ENCODE measurements at regions not wholly inside any gene's neighbourhood (a gene's known extent, or its start where the extent isn't known, plus 50 kb on each side); places are given as distances from the start of the nearest gene placed in this dataset.
"Not testable (repeated sequence)": the region's sequence is repeated elsewhere in the genome, so short reads cannot be mapped to it uniquely, and the experiment has no call there.

- no peak for DNase-seq (ENCODE audit: low read depth, low spot score)
- Histone ChIP-seq H3K4me3 (ENCODE audit: low read depth, low read length) (no peak overlapping the region), H3K27ac (ENCODE audit: low read depth, low read length) (no peak overlapping the region), H3K27me3 (ENCODE audit: control insufficient read depth, insufficient read depth, low read length) (no peaks in the 10 kb centered on the region), H3K9me3 (ENCODE audit: control insufficient read depth, insufficient read depth, low read length) (peaks cover 11% of the 10 kb centered on the region; the same call in 1 of the 2 replicates)
- ChIA-PET CTCF (no interaction called here), POLR2A (no interaction called here)
- no peak for TF ChIP-seq CTCF (IDR thresholded peaks at IDR 0.05; ENCODE audit: low read depth, low read length)
These were observed 1026.9 kb upstream of the FOXG1 start for GRCh38 chr14:27739657-27740156.

- DNase-seq (ENCODE audit: low read depth, low spot score): no peak
- POLR2A ChIA-PET: no interaction called here
- TF ChIP-seq CTCF (IDR thresholded peaks at IDR 0.05; ENCODE audit: low read depth, low read length): no peak
- no peak overlapping the region for H3K4me3 ChIP-seq (ENCODE audit: low read depth, low read length)
- CTCF ChIA-PET: no interaction called here
- H3K27ac ChIP-seq (ENCODE audit: low read depth, low read length): no peak overlapping the region
- no peaks in the 10 kb centered on the region for H3K27me3 ChIP-seq (ENCODE audit: control insufficient read depth, insufficient read depth, low read length)
- H3K9me3 ChIP-seq (ENCODE audit: control insufficient read depth, insufficient read depth, low read length): no peaks in the 10 kb centered on the region
These were observed 1016.5 kb upstream of the FOXG1 start for GRCh38 chr14:27750114-27750513.

- H3K27ac ChIP-seq (ENCODE audit: low read depth, low read length); POLR2A ChIA-PET; DNase-seq (ENCODE audit: low read depth, low spot score); H3K9me3 ChIP-seq (ENCODE audit: control insufficient read depth, insufficient read depth, low read length); CTCF ChIA-PET; H3K27me3 ChIP-seq (ENCODE audit: control insufficient read depth, insufficient read depth, low read length); H3K4me3 ChIP-seq (ENCODE audit: low read depth, low read length): not testable (repeated sequence)
These were observed 1008.9 kb upstream of the FOXG1 start for GRCh38 chr14:27757642-27758041.

- POLR2A ChIA-PET; H3K27me3 ChIP-seq (ENCODE audit: control insufficient read depth, insufficient read depth, low read length); DNase-seq (ENCODE audit: low read depth, low spot score); CTCF ChIA-PET; H3K9me3 ChIP-seq (ENCODE audit: control insufficient read depth, insufficient read depth, low read length); H3K27ac ChIP-seq (ENCODE audit: low read depth, low read length); H3K4me3 ChIP-seq (ENCODE audit: low read depth, low read length): not testable (repeated sequence)
These were observed 1006.2 kb upstream of the FOXG1 start for GRCh38 chr14:27760367-27760766.

GRCh38 chr14:27799066-27800028 is 967.2 kb upstream of the FOXG1 start:
- H3K9me3 ChIP-seq (ENCODE audit: control insufficient read depth, insufficient read depth, low read length); POLR2A ChIA-PET; H3K27ac ChIP-seq (ENCODE audit: low read depth, low read length); H3K27me3 ChIP-seq (ENCODE audit: control insufficient read depth, insufficient read depth, low read length); DNase-seq (ENCODE audit: low read depth, low spot score); CTCF ChIA-PET; H3K4me3 ChIP-seq (ENCODE audit: low read depth, low read length): not testable (repeated sequence)

GRCh38 chr14:27817746-27818430 is 948.7 kb upstream of the FOXG1 start:
- CTCF ChIA-PET; H3K27me3 ChIP-seq (ENCODE audit: control insufficient read depth, insufficient read depth, low read length); DNase-seq (ENCODE audit: low read depth, low spot score); H3K9me3 ChIP-seq (ENCODE audit: control insufficient read depth, insufficient read depth, low read length); H3K27ac ChIP-seq (ENCODE audit: low read depth, low read length); POLR2A ChIA-PET; H3K4me3 ChIP-seq (ENCODE audit: low read depth, low read length): not testable (repeated sequence)

GRCh38 chr14:27826149-27826548 is 940.4 kb upstream of the FOXG1 start:
- H3K9me3 ChIP-seq (ENCODE audit: control insufficient read depth, insufficient read depth, low read length); H3K4me3 ChIP-seq (ENCODE audit: low read depth, low read length); DNase-seq (ENCODE audit: low read depth, low spot score); POLR2A ChIA-PET; H3K27ac ChIP-seq (ENCODE audit: low read depth, low read length); CTCF ChIA-PET; H3K27me3 ChIP-seq (ENCODE audit: control insufficient read depth, insufficient read depth, low read length): not testable (repeated sequence)

GRCh38 chr14:27831978-27832377 is 934.6 kb upstream of the FOXG1 start:
- H3K27ac ChIP-seq (ENCODE audit: low read depth, low read length); H3K9me3 ChIP-seq (ENCODE audit: control insufficient read depth, insufficient read depth, low read length); DNase-seq (ENCODE audit: low read depth, low spot score); CTCF ChIA-PET; H3K27me3 ChIP-seq (ENCODE audit: control insufficient read depth, insufficient read depth, low read length); H3K4me3 ChIP-seq (ENCODE audit: low read depth, low read length); POLR2A ChIA-PET: not testable (repeated sequence)

GRCh38 chr14:27833001-27833400 is 933.6 kb upstream of the FOXG1 start:
- CTCF ChIA-PET; H3K4me3 ChIP-seq (ENCODE audit: low read depth, low read length); DNase-seq (ENCODE audit: low read depth, low spot score); POLR2A ChIA-PET; H3K27ac ChIP-seq (ENCODE audit: low read depth, low read length); H3K9me3 ChIP-seq (ENCODE audit: control insufficient read depth, insufficient read depth, low read length); H3K27me3 ChIP-seq (ENCODE audit: control insufficient read depth, insufficient read depth, low read length): not testable (repeated sequence)
